ENCODE measurements at regions not wholly inside any gene's neighbourhood (a gene's known extent, or its start where the extent isn't known, plus 50 kb on each side); places are given as distances from the start of the nearest gene placed in this dataset.

DNA sequence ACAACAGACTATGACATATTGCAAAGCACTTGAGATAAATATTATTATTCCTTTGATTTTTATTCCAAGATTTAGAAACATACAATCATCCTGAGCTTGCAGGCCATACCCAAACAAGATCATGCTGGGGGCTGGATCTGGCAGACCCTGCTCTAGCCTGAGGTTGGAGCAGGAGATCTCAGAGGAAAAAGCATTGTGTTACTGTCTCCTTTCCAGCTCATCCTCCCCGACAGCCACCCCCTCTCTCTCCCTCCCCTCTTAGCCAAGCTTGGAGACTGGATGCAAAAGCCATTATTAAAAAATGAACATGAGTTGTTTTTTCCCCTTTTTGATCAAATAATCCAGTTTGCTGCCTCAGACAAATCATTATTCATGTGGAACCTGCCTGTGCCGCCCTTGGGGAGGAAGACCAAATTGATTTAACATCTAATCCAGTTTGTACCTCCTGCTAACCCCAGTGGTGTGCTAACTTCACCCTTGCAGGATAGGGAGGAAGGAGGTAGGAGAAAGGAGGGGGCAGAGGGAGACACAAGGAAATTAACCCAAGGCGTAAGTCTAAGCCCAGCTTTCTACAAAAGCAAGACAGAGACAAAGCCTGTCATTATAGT is 565.8 kb upstream of the TBX3 start:
- Histone ChIP-seq H3K4me3 (ENCODE audit: low read depth, low read length) (no peak overlapping the region), H3K27me3 (ENCODE audit: control insufficient read depth, insufficient read depth, low read length) (no peaks in the 10 kb centered on the region), H3K36me3 (ENCODE audit: control insufficient read depth, insufficient read depth, low read length) (no peaks in the 10 kb centered on the region)
- no peak for DNase-seq (ENCODE audit: low read depth)
- TF ChIP-seq, protein P1, sequence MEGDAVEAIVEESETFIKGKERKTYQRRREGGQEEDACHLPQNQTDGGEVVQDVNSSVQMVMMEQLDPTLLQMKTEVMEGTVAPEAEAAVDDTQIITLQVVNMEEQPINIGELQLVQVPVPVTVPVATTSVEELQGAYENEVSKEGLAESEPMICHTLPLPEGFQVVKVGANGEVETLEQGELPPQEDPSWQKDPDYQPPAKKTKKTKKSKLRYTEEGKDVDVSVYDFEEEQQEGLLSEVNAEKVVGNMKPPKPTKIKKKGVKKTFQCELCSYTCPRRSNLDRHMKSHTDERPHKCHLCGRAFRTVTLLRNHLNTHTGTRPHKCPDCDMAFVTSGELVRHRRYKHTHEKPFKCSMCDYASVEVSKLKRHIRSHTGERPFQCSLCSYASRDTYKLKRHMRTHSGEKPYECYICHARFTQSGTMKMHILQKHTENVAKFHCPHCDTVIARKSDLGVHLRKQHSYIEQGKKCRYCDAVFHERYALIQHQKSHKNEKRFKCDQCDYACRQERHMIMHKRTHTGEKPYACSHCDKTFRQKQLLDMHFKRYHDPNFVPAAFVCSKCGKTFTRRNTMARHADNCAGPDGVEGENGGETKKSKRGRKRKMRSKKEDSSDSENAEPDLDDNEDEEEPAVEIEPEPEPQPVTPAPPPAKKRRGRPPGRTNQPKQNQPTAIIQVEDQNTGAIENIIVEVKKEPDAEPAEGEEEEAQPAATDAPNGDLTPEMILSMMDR (IDR thresholded peaks at IDR 0.05; ENCODE audit: insufficient read depth, low read length, poor library complexity, severe bottlenecking) = no peak

DNA sequence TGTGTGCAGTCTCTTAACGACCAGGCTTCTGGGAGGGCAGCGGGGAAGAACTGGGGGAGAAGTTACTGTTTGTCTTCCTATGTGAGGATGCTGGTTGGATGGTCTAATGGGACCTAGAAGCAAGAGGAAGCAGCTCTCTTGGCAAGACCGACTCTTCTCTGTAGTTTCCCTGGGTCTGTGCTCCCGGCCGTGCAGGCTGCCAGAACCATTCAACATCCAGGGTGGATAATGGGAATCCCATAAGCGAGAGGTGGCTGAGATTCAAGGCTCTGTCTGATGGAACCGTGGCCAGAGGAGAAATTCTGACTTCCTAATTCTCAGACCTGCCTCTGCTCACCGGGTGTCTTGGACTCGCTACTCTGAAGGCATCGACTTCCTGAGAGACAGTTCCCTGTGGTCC is 561.0 kb upstream of the TBX3 start:
- TF ChIP-seq, protein P1 (IDR thresholded peaks at IDR 0.05; ENCODE audit: insufficient read depth, low read length, poor library complexity, severe bottlenecking) = no peak

DNA sequence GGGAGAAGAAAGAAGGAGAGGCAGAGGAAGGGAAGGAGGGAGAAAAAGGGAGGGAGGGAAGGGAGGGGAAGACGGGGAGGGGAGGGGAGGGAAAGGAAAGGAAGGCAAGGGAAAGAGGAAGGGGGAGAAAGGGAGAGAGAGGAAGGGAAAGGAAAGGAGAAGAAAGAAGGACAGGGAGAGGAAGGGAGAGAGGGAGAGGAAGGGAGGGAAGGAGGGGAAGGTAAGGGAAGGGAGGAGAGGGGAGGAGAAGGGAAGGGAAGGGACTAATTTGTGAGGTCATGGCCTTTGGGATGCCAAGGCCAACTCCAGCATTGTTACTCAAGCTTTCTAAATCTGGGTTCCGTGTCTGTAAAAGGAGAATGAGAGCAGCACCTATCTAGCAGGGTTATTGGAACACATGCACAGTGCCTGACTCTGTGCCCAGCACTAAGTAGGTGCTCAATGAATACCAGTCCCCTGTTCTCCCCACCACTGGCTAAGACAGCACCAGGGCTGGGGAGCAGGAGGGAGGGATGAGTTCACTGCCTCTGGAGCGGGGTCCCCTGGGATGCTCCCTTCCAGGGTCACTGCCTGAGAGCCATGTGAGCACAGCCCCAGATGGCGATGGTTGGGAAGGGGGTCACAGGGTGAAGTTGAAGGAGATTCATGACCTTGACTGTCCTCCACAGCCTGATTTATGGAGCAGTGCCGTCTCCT is 560.1 kb upstream of the TBX3 start:
- no peaks in the 10 kb centered on the region for H3K36me3 ChIP-seq (ENCODE audit: control insufficient read depth, insufficient read depth, low read length)
- H3K4me3 ChIP-seq (ENCODE audit: low read depth, low read length) = no peak overlapping the region
- TF ChIP-seq, protein P1 (IDR thresholded peaks at IDR 0.05; ENCODE audit: insufficient read depth, low read length, poor library complexity, severe bottlenecking) = no peak
- no peak for DNase-seq (ENCODE audit: low read depth)
- no peaks in the 10 kb centered on the region for H3K27me3 ChIP-seq (ENCODE audit: control insufficient read depth, insufficient read depth, low read length)

More for the DNA sequence above, 561.0 kb upstream of the TBX3 start:
- no peak for DNase-seq (ENCODE audit: low read depth)
- Histone ChIP-seq H3K4me3 (ENCODE audit: low read depth, low read length) (no peak overlapping the region), H3K36me3 (ENCODE audit: control insufficient read depth, insufficient read depth, low read length) (no peaks in the 10 kb centered on the region), H3K27me3 (ENCODE audit: control insufficient read depth, insufficient read depth, low read length) (no peaks in the 10 kb centered on the region)

DNA sequence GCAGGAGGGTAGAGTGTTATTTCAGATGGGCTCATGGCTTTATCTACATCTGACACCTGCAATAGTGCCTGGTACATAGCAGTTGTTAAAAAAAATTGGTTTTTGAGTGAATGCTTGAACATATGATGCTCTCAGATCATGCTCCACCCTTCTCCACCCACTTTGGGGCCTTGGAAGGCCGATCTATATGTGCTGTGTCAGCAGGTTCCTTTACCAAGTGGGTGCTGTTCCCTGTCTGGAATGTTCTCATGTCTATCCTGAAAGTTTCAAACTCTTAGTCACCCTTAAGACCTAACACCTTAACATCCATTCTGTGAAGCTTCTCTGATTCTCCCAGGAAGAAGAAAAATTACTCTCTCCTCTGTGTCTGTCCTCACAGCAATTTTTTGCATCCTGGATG is 556.3 kb upstream of the TBX3 start:
- no peak for DNase-seq (ENCODE audit: low read depth)
- no peak overlapping the region for H3K4me3 ChIP-seq (ENCODE audit: low read depth, low read length)
- H3K27me3 ChIP-seq (ENCODE audit: control insufficient read depth, insufficient read depth, low read length) = no peaks in the 10 kb centered on the region
- TF ChIP-seq, protein P1 (IDR thresholded peaks at IDR 0.05; ENCODE audit: insufficient read depth, low read length, poor library complexity, severe bottlenecking) = no peak
- no peaks in the 10 kb centered on the region for H3K36me3 ChIP-seq (ENCODE audit: control insufficient read depth, insufficient read depth, low read length)

DNA sequence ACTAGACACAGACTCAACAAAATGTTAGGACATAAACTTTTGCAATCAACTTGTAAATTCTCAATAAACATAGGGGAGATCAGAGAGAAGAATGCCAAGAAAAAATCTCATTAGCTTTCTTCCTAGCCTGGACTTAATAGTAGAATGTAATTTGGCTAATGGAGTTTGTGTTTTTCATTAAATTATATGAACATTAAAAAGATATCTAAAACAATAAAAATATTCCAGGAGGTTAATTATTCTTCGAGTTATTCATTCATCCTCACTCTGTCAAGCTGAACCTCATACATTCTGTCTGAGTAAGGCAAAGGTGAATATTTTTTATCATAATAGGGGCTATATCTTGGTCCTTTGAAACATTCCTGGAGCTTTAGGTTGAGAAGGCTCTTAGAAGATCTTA is 551.9 kb upstream of the TBX3 start:
- TF ChIP-seq, protein P1 (IDR thresholded peaks at IDR 0.05; ENCODE audit: insufficient read depth, low read length, poor library complexity, severe bottlenecking) = no peak
- Histone ChIP-seq H3K36me3 (ENCODE audit: control insufficient read depth, insufficient read depth, low read length) (no peaks in the 10 kb centered on the region), H3K4me3 (ENCODE audit: low read depth, low read length) (no peak overlapping the region), H3K27me3 (ENCODE audit: control insufficient read depth, insufficient read depth, low read length) (no peaks in the 10 kb centered on the region)
- no peak for DNase-seq (ENCODE audit: low read depth)

All from kidney epithelial cell (primary cell).